GM11168 (cell line): ENCODE measurements at regions not wholly inside any gene's neighbourhood (a gene's known extent, or its start where the extent isn't known, plus 50 kb on each side); places are given as distances from the start of the nearest gene placed in this dataset.
"Not testable (repeated sequence)": the region's sequence is repeated elsewhere in the genome, so short reads cannot be mapped to it uniquely, and the experiment has no call there.

ENCODE experiments used
- in situ Hi-C: fragments of 300-500 bp; cut with MboI; formaldehyde crosslinking; loops from one replicate; pipeline ENCODE4 v1.12.0; 2022; ENCODE audit warnings: low sequenced_read_pairs; ENCODE audit not compliant: unreplicated experiment

- in situ Hi-C loops: no loop called here
Observed at GRCh38 chr16:86942151-86943051, 364.1 kb downstream of the FOXL1 start.

- in situ Hi-C loops: no loop called here
Observed at GRCh38 chr16:86945166-86945900, 367.0 kb downstream of the FOXL1 start.

GRCh38 chr16:86946396-86946795 is 368.0 kb downstream of the FOXL1 start:
- in situ Hi-C loops: no loop called here

- in situ Hi-C loops: no loop called here
Observed at GRCh38 chr16:86946981-86947380, 368.6 kb downstream of the FOXL1 start.

- in situ Hi-C loops: no loop called here
Observed at GRCh38 chr16:86948046-86948445, 369.1 kb downstream of the C16orf95 start.

- in situ Hi-C loops: no loop called here
Observed at GRCh38 chr16:86949116-86949515, 368.1 kb downstream of the C16orf95 start.

- in situ Hi-C loops: no loop called here
Observed at GRCh38 chr16:86949630-86950029, 367.6 kb downstream of the C16orf95 start.

- in situ Hi-C loops: no loop called here
Observed at GRCh38 chr16:86951041-86951822, 366.0 kb downstream of the C16orf95 start.

- in situ Hi-C loops: no loop called here
Observed at GRCh38 chr16:86951831-86952598, 365.2 kb downstream of the C16orf95 start.

- in situ Hi-C loops: no loop called here
Observed at GRCh38 chr16:86952769-86953168, 364.4 kb downstream of the C16orf95 start.

GRCh38 chr16:86953631-86954391 is 363.4 kb downstream of the C16orf95 start:
- in situ Hi-C loops: no loop called here

GRCh38 chr16:86955136-86955855 is 361.9 kb downstream of the C16orf95 start:
- in situ Hi-C loops: no loop called here

GRCh38 chr16:86956437-86956836 is 360.8 kb downstream of the C16orf95 start:
- in situ Hi-C loops: no loop called here

- in situ Hi-C loops: not testable (repeated sequence)
Observed at GRCh38 chr16:86957662-86958198, 359.5 kb downstream of the C16orf95 start.

- in situ Hi-C loops: no loop called here
Observed at GRCh38 chr16:86958423-86958822, 358.8 kb downstream of the C16orf95 start.

GRCh38 chr16:86959091-86959651 is 358.0 kb downstream of the C16orf95 start:
- in situ Hi-C loops: no loop called here

- in situ Hi-C loops: no loop called here
Observed at GRCh38 chr16:86959729-86960128, 357.5 kb downstream of the C16orf95 start.

- in situ Hi-C loops: no loop called here
Observed at GRCh38 chr16:86960266-86960665, 356.9 kb downstream of the C16orf95 start.
